NCI-H226 (cell line): ENCODE measurements at regions not wholly inside any gene's neighbourhood (a gene's known extent, or its start where the extent isn't known, plus 50 kb on each side); places are given as distances from the start of the nearest gene placed in this dataset.

ENCODE experiments used
- DNase-seq: peaks from one replicate; pipeline ENCODE4 v3.0.0-alpha.2; 2015

GRCh38 chr11:64457416-64458010, 98.2 kb upstream of the SLC22A11 start:
- DNase-seq, result no peak

DNA sequence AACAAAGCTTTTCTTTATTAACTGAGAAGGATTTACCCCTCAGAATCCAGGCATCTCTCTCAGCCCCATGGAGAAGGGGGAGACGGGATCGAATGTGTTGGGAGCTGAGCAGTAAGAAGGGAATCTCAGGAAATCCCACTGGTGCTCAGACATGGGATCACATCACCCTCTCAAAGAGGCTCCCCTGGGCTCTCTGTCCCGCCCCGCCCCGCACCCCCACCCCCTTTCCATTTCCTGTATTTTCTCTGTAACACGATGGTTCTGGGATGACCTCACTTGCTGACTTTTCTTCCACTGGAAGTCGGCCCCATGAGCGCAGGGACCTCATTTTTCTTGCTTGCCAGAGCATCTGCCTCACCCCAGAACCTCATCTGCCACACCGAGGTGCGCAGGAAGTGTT, 96.7 kb upstream of the SLC22A11 start:
- peak; percentile 2 for DNase-seq

GRCh38 chr11:64459609-64460008, 96.1 kb upstream of the SLC22A11 start:
- no peak for DNase-seq

GRCh38 chr11:64461081-64461480, 94.7 kb upstream of the SLC22A11 start:
- no peak for DNase-seq

GRCh38 chr11:64466115-64466718, 89.5 kb upstream of the SLC22A11 start:
- DNase-seq, result no peak

DNA sequence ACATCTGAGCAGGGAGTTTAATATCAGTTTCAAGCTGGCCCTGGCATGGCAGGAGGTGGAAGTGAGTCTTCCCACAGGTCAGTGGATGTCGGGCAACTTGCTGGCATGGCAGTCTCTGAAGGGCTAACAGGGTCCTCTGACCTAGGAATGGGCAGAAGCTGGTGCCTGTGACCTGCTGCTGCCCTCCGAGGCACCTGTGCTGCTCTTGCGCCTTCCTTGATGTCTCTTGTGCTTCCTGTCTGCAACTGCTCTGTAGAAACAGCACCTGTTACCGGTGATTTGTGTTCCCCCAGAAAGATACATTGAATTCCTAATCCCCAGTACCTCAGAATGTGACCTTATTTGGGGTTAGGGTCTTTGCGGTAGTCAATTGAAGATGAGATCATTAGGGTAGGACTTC, 86.5 kb upstream of the SLC22A11 start:
- DNase-seq, result no peak

DNA sequence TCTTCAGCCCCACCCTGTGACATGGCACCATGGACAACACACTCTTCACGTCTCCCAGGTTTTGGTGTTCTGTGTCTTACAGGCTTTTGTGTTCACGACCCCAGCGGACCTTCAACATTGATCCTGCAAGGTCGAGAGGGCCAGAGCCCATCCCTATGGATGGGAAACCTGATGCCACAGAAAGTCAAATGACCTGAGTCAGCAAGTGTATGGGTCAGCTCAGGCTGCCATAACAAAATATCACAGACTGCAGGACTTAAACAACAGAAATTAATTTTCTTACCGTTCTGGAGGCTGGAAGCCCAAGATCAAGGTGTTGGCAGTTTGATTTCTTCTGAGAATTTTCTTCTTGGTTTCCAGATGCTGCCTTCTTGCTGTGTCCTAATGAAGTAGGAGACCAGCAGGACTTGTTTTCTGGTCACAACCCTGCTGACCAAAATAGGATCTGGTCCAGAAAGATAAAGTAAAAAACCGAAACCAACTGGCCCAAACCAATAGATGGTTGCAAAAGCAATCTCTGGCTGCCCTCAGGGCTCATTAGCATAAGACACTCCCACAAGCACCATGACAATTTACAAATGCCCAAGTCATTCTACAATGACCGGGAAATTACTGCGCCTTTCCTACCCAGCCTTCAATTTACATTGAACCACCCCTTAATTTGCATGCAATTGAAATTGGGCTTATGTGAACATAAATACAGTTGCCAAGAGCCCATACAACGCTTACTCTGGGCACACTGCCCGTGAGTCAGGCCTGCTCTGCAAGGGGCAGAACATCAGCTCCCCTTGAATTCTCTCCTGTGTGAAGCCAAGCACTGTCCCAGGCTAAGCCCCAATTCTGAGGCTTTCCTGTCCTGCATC, 82.9 kb upstream of the SLC22A11 start:
- no peak for DNase-seq

- DNase-seq, result no peak
Observed at GRCh38 chr11:64474680-64475079, 81.1 kb upstream of the SLC22A11 start.

DNA sequence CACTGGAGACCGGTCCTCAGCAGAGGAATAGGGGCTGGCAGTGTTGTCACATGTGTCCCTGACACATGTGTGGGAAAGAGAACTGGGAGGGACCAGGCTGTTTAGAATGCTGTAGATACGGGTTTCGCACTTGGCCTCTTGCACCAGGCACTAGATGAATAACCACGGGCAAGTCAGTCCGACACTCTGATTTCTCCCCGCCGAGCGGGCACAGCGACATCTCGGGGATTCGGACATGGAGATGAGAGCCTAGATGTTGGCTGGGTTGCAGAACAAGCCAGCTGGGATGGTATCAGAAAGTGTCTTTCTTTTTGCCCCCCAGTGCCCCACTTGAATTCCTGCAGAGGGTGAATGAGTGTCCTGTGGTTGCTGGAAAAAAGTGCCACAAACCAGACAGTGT, 80.6 kb upstream of the SLC22A11 start:
- no peak for DNase-seq

- DNase-seq, result no peak
Observed at GRCh38 chr11:64476881-64477280, 78.9 kb upstream of the SLC22A11 start.

DNA sequence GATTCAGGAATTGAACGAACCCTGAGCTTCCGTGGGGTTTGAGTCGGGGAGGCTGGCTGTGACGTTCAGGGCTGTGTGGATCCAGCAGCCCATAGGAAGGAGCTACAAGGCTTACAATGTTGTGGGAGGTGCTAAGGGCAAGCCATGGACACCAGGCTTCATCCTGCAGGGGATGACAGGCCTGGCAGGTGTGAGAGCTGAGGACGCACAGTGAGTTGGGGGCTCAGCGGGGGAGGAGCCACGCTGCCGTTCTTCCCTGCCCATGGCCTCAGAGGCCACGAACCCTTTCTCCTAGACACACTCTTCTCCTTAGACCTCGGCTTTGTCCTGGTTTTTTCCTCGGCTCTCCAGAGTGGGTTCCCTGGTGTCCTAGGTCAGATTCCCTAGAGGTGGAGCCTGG, 78.1 kb upstream of the SLC22A11 start:
- DNase-seq, result no peak

GRCh38 chr11:64482588-64482987, 73.2 kb upstream of the SLC22A11 start:
- DNase-seq, result no peak

- DNase-seq, result no peak
Observed at GRCh38 chr11:64484191-64485022, 71.3 kb upstream of the SLC22A11 start.

DNA sequence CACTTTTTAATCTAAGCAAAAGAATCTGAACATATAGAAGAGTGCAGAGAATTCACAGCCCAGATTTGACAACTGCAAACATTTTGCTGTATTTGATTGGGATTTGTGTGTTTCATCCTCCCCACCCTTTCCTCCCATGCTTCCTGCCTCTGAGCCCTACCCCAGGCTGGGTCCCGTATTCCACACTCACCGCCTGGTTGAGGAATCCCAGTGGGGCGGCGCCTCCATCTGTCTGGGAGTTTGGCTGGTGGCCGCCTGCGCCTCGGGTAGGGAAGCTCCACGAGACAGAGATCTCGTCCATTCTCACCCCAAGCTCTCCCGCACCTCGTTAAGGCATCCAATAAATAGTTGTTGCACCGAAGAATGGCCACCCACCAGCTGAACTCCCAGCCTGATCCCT, 70.7 kb upstream of the SLC22A11 start:
- no peak for DNase-seq

- DNase-seq, result peak; percentile 3
Observed at GRCh38 chr11:64489831-64490441, 65.8 kb upstream of the SLC22A11 start.

DNA sequence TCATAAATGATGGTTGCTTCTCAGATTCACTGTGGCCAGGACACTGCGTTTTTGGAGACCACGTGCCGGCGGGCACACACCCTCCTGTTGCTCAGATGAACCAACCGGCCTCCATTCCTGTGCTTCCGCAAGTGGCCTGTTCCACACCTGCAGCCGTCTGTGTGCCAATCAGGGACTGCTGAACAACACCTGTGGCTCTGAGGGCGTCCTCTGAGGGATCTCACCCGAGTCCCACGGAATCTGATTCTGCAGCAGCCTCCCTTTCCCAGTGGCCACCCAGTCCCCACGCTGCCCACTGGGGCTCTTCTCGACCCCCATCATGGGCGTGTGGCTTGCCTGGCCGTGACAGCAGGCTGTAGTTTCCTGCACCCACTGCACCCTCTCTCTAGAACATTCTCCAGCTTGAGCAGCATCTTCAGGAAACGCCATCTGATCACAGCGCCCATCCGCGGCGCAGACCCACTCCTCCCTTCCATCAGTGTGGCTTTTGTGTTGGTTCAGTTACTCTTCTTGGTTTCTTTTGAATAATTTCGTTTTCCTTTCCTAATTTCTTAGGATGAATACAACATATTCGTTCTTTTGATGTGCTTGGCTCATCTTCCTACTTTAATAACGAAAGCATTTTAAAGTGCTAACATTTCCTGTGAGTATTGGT, 65.1 kb upstream of the SLC22A11 start:
- DNase-seq, result no peak

- no peak for DNase-seq
Observed at GRCh38 chr11:64492561-64492960, 63.2 kb upstream of the SLC22A11 start.

- DNase-seq, result no peak
Observed at GRCh38 chr11:64498136-64498535, 57.6 kb upstream of the SLC22A11 start.

GRCh38 chr11:64499261-64500004, 56.3 kb upstream of the SLC22A11 start:
- no peak for DNase-seq

DNA sequence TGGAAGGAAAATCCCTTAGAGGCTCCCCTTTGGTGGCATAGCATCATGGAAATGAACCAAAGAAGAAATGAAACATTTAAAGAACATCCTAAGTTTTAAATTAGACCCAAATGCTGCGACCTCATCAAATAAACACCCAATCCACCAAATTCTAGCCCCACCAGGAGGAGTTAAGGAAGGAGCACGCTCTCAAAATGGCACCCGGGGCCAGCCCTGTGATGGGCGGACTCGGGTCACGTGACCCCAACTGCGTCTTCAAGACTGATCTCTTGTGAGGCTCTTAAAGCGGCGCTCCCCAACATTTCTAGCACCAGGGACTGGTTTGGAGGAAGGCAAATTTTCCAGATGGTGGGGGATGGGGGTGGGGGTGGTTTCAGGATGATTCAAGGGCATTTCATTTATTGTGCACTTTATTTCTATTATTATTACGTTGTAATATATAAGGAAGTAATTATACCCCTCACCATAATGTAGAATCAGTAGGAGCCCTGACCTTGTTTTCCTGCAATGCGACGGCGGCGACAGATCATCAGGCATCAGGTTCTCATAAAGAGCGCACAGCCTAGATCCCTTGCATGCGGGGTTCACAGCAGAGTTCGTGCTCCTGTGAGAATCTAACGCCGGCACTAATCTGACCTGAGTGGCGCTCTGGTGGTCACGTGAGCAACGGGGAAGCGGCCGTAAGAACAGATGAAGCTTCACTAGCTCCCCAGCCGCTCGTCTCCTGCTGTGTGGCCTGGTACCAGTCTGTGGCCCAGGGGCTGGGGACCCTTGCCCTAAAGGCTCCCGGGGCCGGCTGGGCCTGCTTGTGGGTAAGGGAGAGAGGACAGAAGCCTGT, 55.3 kb upstream of the SLC22A11 start:
- no peak for DNase-seq
